HEK293 (cell line): ENCODE measurements at regions not wholly inside any gene's neighbourhood (a gene's known extent, or its start where the extent isn't known, plus 50 kb on each side); places are given as distances from the start of the nearest gene placed in this dataset.

Source experiments
- GLI2 ChIP-seq: fragments of 450-650 bp; formaldehyde crosslinking; IDR thresholded peaks from 2 replicates; pipeline ENCODE4; 2017; ENCODE audit warnings: missing biosample characterization, missing genetic modification characterization, low read depth, borderline replicate concordance
- KLF1 ChIP-seq: fragments of 450-650 bp; formaldehyde crosslinking; IDR thresholded peaks from 2 replicates; pipeline ENCODE4 v1.5.1; 2016; ENCODE audit warnings: missing biosample characterization, missing genetic modification characterization
- KLF16 ChIP-seq: fragments of 450-650 bp; formaldehyde crosslinking; IDR thresholded peaks from 2 replicates; pipeline ENCODE4 v1.5.1; 2017; ENCODE audit warnings: missing biosample characterization, missing genetic modification characterization
- SP3 ChIP-seq: fragments of 450-650 bp; formaldehyde crosslinking; IDR thresholded peaks from 2 replicates; pipeline ENCODE4 v1.5.1; 2016; ENCODE audit warnings: missing biosample characterization, missing genetic modification characterization
- YY1 ChIP-seq: fragments of 450-650 bp; formaldehyde crosslinking; IDR thresholded peaks from 2 replicates; pipeline ENCODE4 v1.5.1; 2018; ENCODE audit warnings: missing biosample characterization, missing genetic modification characterization
- ZFP69B ChIP-seq: fragments of 450-650 bp; formaldehyde crosslinking; IDR thresholded peaks from 2 replicates; pipeline ENCODE4 v1.5.1; 2016; ENCODE audit warnings: missing biosample characterization, missing genetic modification characterization
- ZNF146 ChIP-seq: fragments of 450-650 bp; formaldehyde crosslinking; IDR thresholded peaks from 2 replicates; pipeline ENCODE4 v1.5.1; 2016; ENCODE audit warnings: missing biosample characterization, missing genetic modification characterization
- ZNF169 ChIP-seq: fragments of 450-650 bp; formaldehyde crosslinking; IDR thresholded peaks from 2 replicates; pipeline ENCODE4 v1.5.1; 2016; ENCODE audit warnings: missing biosample characterization, missing genetic modification characterization
- ZNF184 ChIP-seq: fragments of 450-650 bp; IDR thresholded peaks from 2 replicates; pipeline ENCODE4 v1.5.1; 2018; ENCODE audit warnings: missing biosample characterization, mild to moderate bottlenecking, missing genetic modification characterization
- ZNF23 ChIP-seq: fragments of 450-650 bp; formaldehyde crosslinking; IDR thresholded peaks from 2 replicates; pipeline ENCODE4 v1.5.1; 2016; ENCODE audit warnings: missing biosample characterization, missing genetic modification characterization, borderline replicate concordance
- ZNF239 ChIP-seq: fragments of 450-650 bp; formaldehyde crosslinking; IDR thresholded peaks from 2 replicates; pipeline ENCODE4 v1.5.1; 2016; ENCODE audit warnings: missing biosample characterization, missing genetic modification characterization
- ZNF292 ChIP-seq: fragments of 450-650 bp; formaldehyde crosslinking; IDR thresholded peaks from 2 replicates; pipeline ENCODE4 v1.5.1; 2016; ENCODE audit warnings: low read depth, missing biosample characterization, missing genetic modification characterization, borderline replicate concordance
- ZNF501 ChIP-seq: fragments of 450-650 bp; formaldehyde crosslinking; IDR thresholded peaks from 2 replicates; pipeline ENCODE4 v1.5.1; 2016; ENCODE audit warnings: missing biosample characterization, missing genetic modification characterization
- ZNF585B ChIP-seq: fragments of 450-650 bp; formaldehyde crosslinking; IDR thresholded peaks from 2 replicates; pipeline ENCODE4 v1.5.1; 2016; ENCODE audit warnings: missing biosample characterization, missing genetic modification characterization
- ZNF629 ChIP-seq: fragments of 450-650 bp; formaldehyde crosslinking; IDR thresholded peaks from 2 replicates; pipeline ENCODE4 v1.5.1; 2017; ENCODE audit warnings: missing biosample characterization, missing genetic modification characterization
- ZNF843 ChIP-seq: fragments of 450-650 bp; formaldehyde crosslinking; IDR thresholded peaks from 2 replicates; pipeline ENCODE4 v1.5.1; 2016; ENCODE audit warnings: missing biosample characterization, missing genetic modification characterization
- ZSCAN16 ChIP-seq: fragments of 450-650 bp; formaldehyde crosslinking; IDR thresholded peaks from 2 replicates; pipeline ENCODE4 v1.5.1; 2016; ENCODE audit warnings: missing biosample characterization, missing genetic modification characterization
- TF ChIP-seq, protein P1 (sequence below): fragments of 450-650 bp; formaldehyde crosslinking; IDR thresholded peaks from 2 replicates; pipeline ENCODE4 v1.5.1; 2016; ENCODE audit warnings: missing biosample characterization, missing genetic modification characterization
- TF ChIP-seq, protein P2 (sequence below): fragments of 450-650 bp; formaldehyde crosslinking; IDR thresholded peaks from 2 replicates; pipeline ENCODE4 v1.5.1; 2016; ENCODE audit warnings: missing biosample characterization, missing genetic modification characterization
- TF ChIP-seq, protein P3 (sequence below): fragments of 450-650 bp; formaldehyde crosslinking; IDR thresholded peaks from 2 replicates; pipeline ENCODE4 v1.5.1; 2016; ENCODE audit warnings: missing biosample characterization, missing genetic modification characterization, borderline replicate concordance
- TF ChIP-seq, protein P4 (sequence below): fragments of 450-650 bp; formaldehyde crosslinking; optimal IDR thresholded peaks from 2 replicates; pipeline ENCODE3; 2016; ENCODE audit warnings: missing biosample characterization, mild to moderate bottlenecking, missing genetic modification characterization
- TF ChIP-seq, protein P5 (sequence below): fragments of 450-650 bp; formaldehyde crosslinking; IDR thresholded peaks from 2 replicates; pipeline ENCODE4 v1.5.1; 2016; ENCODE audit warnings: missing biosample characterization, missing genetic modification characterization
- TF ChIP-seq, protein P6 (sequence below): fragments of 450-650 bp; formaldehyde crosslinking; IDR thresholded peaks from 2 replicates; pipeline ENCODE4 v1.5.1; 2016; ENCODE audit warnings: missing biosample characterization, missing genetic modification characterization, low read depth

DNA sequence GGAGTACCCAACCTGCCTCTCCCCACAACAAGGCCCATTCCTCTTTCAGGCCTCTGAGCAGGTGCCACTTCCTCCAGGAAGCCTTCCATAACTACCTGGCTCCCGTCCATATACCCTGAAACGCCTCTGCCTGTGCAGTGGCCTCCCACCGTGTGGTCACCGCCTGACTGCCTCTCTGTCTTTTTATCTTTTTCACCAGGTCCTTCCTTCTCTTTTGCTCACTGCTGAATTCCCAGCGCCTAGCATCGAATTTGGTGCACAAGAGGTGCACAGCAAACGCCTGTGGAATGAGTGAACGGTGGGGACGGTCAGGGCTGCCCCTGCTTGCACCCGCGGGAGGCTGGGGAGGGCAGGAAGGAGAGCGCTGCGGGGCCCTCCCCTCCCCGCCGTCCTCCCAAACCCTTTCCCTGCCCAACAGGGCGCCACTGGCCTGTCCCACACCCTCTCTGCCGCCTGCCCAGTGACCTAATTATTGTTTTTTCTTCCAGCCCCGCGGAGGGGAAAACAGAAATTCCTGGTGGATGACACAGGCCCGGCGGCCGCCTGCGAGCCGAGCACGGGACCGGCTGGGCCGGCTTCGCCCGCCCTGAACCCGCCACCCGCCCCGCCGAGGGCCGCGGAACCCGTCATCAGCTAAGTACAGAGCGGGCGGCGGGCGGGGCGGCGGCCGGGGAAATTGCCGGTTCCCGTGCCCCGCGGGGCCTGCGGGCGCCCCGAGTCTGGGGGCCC is 140.1 kb downstream of the SMAD6 start (continued):
- TF ChIP-seq, protein P1, sequence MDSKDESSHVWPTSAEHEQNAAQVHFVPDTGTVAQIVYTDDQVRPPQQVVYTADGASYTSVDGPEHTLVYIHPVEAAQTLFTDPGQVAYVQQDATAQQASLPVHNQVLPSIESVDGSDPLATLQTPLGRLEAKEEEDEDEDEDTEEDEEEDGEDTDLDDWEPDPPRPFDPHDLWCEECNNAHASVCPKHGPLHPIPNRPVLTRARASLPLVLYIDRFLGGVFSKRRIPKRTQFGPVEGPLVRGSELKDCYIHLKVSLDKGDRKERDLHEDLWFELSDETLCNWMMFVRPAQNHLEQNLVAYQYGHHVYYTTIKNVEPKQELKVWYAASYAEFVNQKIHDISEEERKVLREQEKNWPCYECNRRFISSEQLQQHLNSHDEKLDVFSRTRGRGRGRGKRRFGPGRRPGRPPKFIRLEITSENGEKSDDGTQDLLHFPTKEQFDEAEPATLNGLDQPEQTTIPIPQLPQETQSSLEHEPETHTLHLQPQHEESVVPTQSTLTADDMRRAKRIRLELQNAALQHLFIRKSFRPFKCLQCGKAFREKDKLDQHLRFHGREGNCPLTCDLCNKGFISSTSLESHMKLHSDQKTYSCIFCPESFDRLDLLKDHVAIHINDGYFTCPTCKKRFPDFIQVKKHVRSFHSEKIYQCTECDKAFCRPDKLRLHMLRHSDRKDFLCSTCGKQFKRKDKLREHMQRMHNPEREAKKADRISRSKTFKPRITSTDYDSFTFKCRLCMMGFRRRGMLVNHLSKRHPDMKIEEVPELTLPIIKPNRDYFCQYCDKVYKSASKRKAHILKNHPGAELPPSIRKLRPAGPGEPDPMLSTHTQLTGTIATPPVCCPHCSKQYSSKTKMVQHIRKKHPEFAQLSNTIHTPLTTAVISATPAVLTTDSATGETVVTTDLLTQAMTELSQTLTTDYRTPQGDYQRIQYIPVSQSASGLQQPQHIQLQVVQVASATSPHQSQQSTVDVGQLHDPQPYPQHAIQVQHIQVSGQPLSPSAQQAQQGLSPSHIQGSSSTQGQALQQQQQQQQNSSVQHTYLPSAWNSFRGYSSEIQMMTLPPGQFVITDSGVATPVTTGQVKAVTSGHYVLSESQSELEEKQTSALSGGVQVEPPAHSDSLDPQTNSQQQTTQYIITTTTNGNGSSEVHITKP (tag by site-specific recombination), result peak; percentile 64
- TF ChIP-seq ZNF501 (tag by site-specific recombination) (no peak), ZNF629 (peak; percentile 71), ZFP69B (tag by site-specific recombination) (peak; percentile 46; the same call in 1 of the 2 replicates), GLI2 (no peak), ZNF169 (tag by site-specific recombination) (no peak), ZNF585B (tag by site-specific recombination) (no peak), ZNF843 (no peak; the same call in 1 of the 2 replicates), ZNF146 (no peak), SP3 (tag by site-specific recombination) (peak; percentile 59), KLF1 (peak; percentile 87), ZNF292 (tag by site-specific recombination) (no peak), YY1 (tag by site-specific recombination) (0 out of 2 replicates have a peak, but pooled peaks have one; percentile 33), ZNF239 (tag by site-specific recombination) (no peak), ZNF184 (tag by site-specific recombination) (peak; percentile 65; the same call in 1 of the 2 replicates), ZSCAN16 (tag by site-specific recombination) (peak; percentile 83), ZNF23 (tag by site-specific recombination) (no peak), KLF16 (tag by site-specific recombination) (0 out of 2 replicates have a peak, but pooled peaks have one; percentile 35)
- TF ChIP-seq, protein P2, sequence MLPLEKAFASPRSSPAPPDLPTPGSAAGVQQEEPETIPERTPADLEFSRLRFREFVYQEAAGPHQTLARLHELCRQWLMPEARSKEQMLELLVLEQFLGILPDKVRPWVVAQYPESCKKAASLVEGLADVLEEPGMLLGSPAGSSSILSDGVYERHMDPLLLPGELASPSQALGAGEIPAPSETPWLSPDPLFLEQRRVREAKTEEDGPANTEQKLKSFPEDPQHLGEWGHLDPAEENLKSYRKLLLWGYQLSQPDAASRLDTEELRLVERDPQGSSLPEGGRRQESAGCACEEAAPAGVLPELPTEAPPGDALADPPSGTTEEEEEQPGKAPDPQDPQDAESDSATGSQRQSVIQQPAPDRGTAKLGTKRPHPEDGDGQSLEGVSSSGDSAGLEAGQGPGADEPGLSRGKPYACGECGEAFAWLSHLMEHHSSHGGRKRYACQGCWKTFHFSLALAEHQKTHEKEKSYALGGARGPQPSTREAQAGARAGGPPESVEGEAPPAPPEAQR (tag by site-specific recombination), result no peak
- TF ChIP-seq, protein P3, sequence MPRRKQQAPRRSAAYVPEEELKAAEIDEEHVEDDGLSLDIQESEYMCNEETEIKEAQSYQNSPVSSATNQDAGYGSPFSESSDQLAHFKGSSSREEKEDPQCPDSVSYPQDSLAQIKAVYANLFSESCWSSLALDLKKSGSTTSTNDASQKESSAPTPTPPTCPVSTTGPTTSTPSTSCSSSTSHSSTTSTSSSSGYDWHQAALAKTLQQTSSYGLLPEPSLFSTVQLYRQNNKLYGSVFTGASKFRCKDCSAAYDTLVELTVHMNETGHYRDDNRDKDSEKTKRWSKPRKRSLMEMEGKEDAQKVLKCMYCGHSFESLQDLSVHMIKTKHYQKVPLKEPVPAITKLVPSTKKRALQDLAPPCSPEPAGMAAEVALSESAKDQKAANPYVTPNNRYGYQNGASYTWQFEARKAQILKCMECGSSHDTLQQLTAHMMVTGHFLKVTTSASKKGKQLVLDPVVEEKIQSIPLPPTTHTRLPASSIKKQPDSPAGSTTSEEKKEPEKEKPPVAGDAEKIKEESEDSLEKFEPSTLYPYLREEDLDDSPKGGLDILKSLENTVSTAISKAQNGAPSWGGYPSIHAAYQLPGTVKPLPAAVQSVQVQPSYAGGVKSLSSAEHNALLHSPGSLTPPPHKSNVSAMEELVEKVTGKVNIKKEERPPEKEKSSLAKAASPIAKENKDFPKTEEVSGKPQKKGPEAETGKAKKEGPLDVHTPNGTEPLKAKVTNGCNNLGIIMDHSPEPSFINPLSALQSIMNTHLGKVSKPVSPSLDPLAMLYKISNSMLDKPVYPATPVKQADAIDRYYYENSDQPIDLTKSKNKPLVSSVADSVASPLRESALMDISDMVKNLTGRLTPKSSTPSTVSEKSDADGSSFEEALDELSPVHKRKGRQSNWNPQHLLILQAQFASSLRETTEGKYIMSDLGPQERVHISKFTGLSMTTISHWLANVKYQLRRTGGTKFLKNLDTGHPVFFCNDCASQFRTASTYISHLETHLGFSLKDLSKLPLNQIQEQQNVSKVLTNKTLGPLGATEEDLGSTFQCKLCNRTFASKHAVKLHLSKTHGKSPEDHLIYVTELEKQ (tag by site-specific recombination), result no peak
- TF ChIP-seq, protein P4, sequence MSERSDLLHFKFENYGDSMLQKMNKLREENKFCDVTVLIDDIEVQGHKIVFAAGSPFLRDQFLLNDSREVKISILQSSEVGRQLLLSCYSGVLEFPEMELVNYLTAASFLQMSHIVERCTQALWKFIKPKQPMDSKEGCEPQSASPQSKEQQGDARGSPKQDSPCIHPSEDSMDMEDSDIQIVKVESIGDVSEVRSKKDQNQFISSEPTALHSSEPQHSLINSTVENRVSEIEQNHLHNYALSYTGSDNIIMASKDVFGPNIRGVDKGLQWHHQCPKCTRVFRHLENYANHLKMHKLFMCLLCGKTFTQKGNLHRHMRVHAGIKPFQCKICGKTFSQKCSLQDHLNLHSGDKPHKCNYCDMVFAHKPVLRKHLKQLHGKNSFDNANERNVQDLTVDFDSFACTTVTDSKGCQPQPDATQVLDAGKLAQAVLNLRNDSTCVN, result peak; percentile 59
- TF ChIP-seq, protein P5, sequence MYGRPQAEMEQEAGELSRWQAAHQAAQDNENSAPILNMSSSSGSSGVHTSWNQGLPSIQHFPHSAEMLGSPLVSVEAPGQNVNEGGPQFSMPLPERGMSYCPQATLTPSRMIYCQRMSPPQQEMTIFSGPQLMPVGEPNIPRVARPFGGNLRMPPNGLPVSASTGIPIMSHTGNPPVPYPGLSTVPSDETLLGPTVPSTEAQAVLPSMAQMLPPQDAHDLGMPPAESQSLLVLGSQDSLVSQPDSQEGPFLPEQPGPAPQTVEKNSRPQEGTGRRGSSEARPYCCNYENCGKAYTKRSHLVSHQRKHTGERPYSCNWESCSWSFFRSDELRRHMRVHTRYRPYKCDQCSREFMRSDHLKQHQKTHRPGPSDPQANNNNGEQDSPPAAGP, result peak; percentile 91
- TF ChIP-seq, protein P6, sequence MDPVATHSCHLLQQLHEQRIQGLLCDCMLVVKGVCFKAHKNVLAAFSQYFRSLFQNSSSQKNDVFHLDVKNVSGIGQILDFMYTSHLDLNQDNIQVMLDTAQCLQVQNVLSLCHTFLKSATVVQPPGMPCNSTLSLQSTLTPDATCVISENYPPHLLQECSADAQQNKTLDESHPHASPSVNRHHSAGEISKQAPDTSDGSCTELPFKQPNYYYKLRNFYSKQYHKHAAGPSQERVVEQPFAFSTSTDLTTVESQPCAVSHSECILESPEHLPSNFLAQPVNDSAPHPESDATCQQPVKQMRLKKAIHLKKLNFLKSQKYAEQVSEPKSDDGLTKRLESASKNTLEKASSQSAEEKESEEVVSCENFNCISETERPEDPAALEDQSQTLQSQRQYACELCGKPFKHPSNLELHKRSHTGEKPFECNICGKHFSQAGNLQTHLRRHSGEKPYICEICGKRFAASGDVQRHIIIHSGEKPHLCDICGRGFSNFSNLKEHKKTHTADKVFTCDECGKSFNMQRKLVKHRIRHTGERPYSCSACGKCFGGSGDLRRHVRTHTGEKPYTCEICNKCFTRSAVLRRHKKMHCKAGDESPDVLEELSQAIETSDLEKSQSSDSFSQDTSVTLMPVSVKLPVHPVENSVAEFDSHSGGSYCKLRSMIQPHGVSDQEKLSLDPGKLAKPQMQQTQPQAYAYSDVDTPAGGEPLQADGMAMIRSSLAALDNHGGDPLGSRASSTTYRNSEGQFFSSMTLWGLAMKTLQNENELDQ (tag by site-specific recombination), result no peak
